Left lung (tissue), 4 donors: ENCODE measurements at regions not wholly inside any gene's neighbourhood (a gene's known extent, or its start where the extent isn't known, plus 50 kb on each side); places are given as distances from the start of the nearest gene placed in this dataset.

Source experiments
- ATAC-seq: fragments of 200-7000 bp; cut with Tn5 transposase; one replicate; pipeline ENCODE4 v1.9.1; 2020; ENCODE audit warnings: moderate library complexity
- DNase-seq, 4 donors: peaks; one replicate each; pipeline ENCODE4 v3.0.0-alpha.2; 2013 to 2020
- H3K27ac ChIP-seq, 2 donors: fragments of 200-600 bp; sonication (generic) in 1 of 2; one replicate each; pipeline versions ENCODE4 v1.5.0 to v1.8.0; 2020 to 2021
- H3K27me3 ChIP-seq, 2 donors: fragments of 200-600 bp; sonication (generic) in 1 of 2; one replicate each; pipeline versions ENCODE4 v1.5.0 to v1.8.0; 2020 to 2021
- H3K36me3 ChIP-seq, 2 donors: fragments of 200-600 bp; sonication (generic) in 1 of 2; one replicate each; pipeline versions ENCODE4 v1.5.0 to v1.8.0; 2020 to 2021
- H3K4me1 ChIP-seq, 2 donors: fragments of 200-600 bp; one replicate each; pipeline ENCODE4 v1.8.0; 2021
- H3K4me3 ChIP-seq, 2 donors: fragments of 200-600 bp; sonication (generic) in 1 of 2; one replicate each; pipeline versions ENCODE4 v1.5.0 to v1.8.0; 2020 to 2021; ENCODE audit warnings: mild to moderate bottlenecking in 1 of 2
- H3K9me3 ChIP-seq, 2 donors: fragments of 200-600 bp; sonication (generic) in 1 of 2; one replicate each; pipeline versions ENCODE4 v1.5.0 to v1.8.0; 2020 to 2021
- CTCF ChIP-seq, 2 donors: fragments of 200-600 bp; sonication (generic) in 1 of 2; IDR thresholded peaks; one replicate each; pipeline versions ENCODE4 v1.5.0 to v1.8.0; 2021; ENCODE audit warnings: antibody characterized with exemption in 2 of 2
- intact Hi-C, 2 donors: fragments of 100-400 bp; cut with DNase I; formaldehyde crosslinking; loops; one replicate each; pipeline versions ENCODE4 v1.11.2 to v1.14.2; 2022
- donor health status: DM: no; HTN: yes; CAD: no.
- donor health status: DM: no; HTN: no; CAD: no.

GRCh38 chr4:171441300-171441941, 371.8 kb upstream of the GALNTL6 start:
- Histone ChIP-seq H3K4me3 (no peak overlapping the region), H3K9me3 (no peaks in the 10 kb centered on the region), H3K36me3 (no peaks in the 10 kb centered on the region), H3K27ac (no peak overlapping the region), H3K27me3 (no peaks in the 10 kb centered on the region), H3K4me1 (no peaks in the 10 kb centered on the region)
- no peak for TF ChIP-seq CTCF (IDR thresholded peaks at IDR 0.05)
- no peak for ATAC-seq
- intact Hi-C loops: no loop called here
- no peak for DNase-seq

GRCh38 chr4:171433674-171434073, 379.5 kb upstream of the GALNTL6 start:
- no peaks in the 10 kb centered on the region for H3K36me3 ChIP-seq
- no peaks in the 10 kb centered on the region for H3K9me3 ChIP-seq
- intact Hi-C loops: no loop called here
- H3K27ac ChIP-seq: no peak overlapping the region
- H3K4me1 ChIP-seq: no peaks in the 10 kb centered on the region
- no peak for DNase-seq
- no peak for ATAC-seq
- no peaks in the 10 kb centered on the region for H3K27me3 ChIP-seq
- H3K4me3 ChIP-seq: no peak overlapping the region
- TF ChIP-seq CTCF (IDR thresholded peaks at IDR 0.05): no peak

GRCh38 chr4:171432536-171432935, 380.7 kb upstream of the GALNTL6 start:
- intact Hi-C loops: no loop called here
- Histone ChIP-seq H3K36me3 (no peaks in the 10 kb centered on the region), H3K27me3 (no peaks in the 10 kb centered on the region), H3K4me1 (no peaks in the 10 kb centered on the region), H3K9me3 (no peaks in the 10 kb centered on the region), H3K4me3 (no peak overlapping the region), H3K27ac (no peak overlapping the region)
- no peak for DNase-seq
- no peak for ATAC-seq
- TF ChIP-seq CTCF (IDR thresholded peaks at IDR 0.05): no peak

GRCh38 chr4:171430495-171430894, 382.7 kb upstream of the GALNTL6 start:
- no peak for TF ChIP-seq CTCF (IDR thresholded peaks at IDR 0.05)
- intact Hi-C loops: no loop called here
- ATAC-seq: no peak
- no peaks in the 10 kb centered on the region for H3K27me3 ChIP-seq
- no peak overlapping the region for H3K27ac ChIP-seq
- H3K4me1 ChIP-seq: no peaks in the 10 kb centered on the region
- H3K9me3 ChIP-seq: no peaks in the 10 kb centered on the region
- H3K4me3 ChIP-seq: no peak overlapping the region
- H3K36me3 ChIP-seq: no peaks in the 10 kb centered on the region
- no peak for DNase-seq

GRCh38 chr4:171397175-171397574, 416.0 kb upstream of the GALNTL6 start:
- Histone ChIP-seq H3K27me3 (no peaks in the 10 kb centered on the region), H3K4me3 (no peak overlapping the region), H3K4me1 (no peaks in the 10 kb centered on the region), H3K9me3 (peaks cover 0 to 7% of the 10 kb centered on the region in 2 donors), H3K36me3 (no peaks in the 10 kb centered on the region), H3K27ac (no peak overlapping the region)
- TF ChIP-seq CTCF (IDR thresholded peaks at IDR 0.05): no peak
- no peak for DNase-seq
- ATAC-seq: no peak
- intact Hi-C loops: no loop called here
